HCT116 (cell line): ENCODE measurements at regions not wholly inside any gene's neighbourhood (a gene's known extent, or its start where the extent isn't known, plus 50 kb on each side); places are given as distances from the start of the nearest gene placed in this dataset.

Source experiments
- ATAC-seq: fragments of 200-7000 bp; cut with Tn5 transposase; 2 replicates; pipeline ENCODE4 v1.9.1; 2020; ENCODE audit warnings: mild to moderate bottlenecking, moderate library complexity
- BruUV-seq: library from RNA; stranded (reverse); fragments of 400-500 nt; replicated peaks from 2 replicates; lab custom pipeline; 2021; lab: Mats Ljungman, UMichigan
- CTCF ChIA-PET: fragments of 300-600 bp; sonication (Branson Sonifier 250); formaldehyde crosslinking; loops from one replicate; lab custom pipeline; 2021; ENCODE audit warnings: antibody characterized with exemption; lab: Charles Lee
- POLR2A ChIA-PET: fragments of 300-600, 350-600 bp; sonication (Branson Sonifier 250); formaldehyde crosslinking; loops from one replicate; lab custom pipeline; 2021; ENCODE audit warnings: antibody characterized with exemption; lab: Charles Lee
- RAD21 ChIA-PET, 2 experiments: fragments of 300-600 bp; sonication (Branson Sonifier 250); formaldehyde crosslinking; loops; one replicate each; lab custom pipeline; 2023; ENCODE audit warnings: low total read pairs in 2 of 2; ENCODE audit not compliant: uncharacterized antibody in 2 of 2, unreplicated experiment in 2 of 2, low non-redundant PET in 1 of 2; lab: Charles Lee
- DNase-seq: peaks from one replicate; pipeline ENCODE4 v3.0.0-alpha.2; 2010; ENCODE audit warnings: low read depth, low spot score
- H2AFZ ChIP-seq: fragments of 200-600 bp; shearing (Covaris generic), sonication (generic); 2 replicates; pipeline ENCODE4 v1.6.1; 2017; ENCODE audit warnings: low read depth, mixed run types, mixed read lengths, antibody characterized with exemption, low read length; ENCODE audit not compliant: poor library complexity, severe bottlenecking
- H3K27ac ChIP-seq: 2 replicates; pipeline ENCODE4 v1.5.1; 2012; ENCODE audit warnings: low read depth, low read length
- H3K27me3 ChIP-seq: fragments of 200-600 bp; sonication (generic); 2 replicates; pipeline ENCODE4 v1.6.1; 2016; ENCODE audit warnings: mixed run types, low read length, mixed read lengths; ENCODE audit not compliant: insufficient read depth
- H3K36me3 ChIP-seq, 2 experiments: fragments of 200-500 bp in 1 of 2; fragments of 200-600 bp in 1 of 2; sonication (Bioruptor generic) in 1 of 2; sonication (generic) in 1 of 2; 2 replicates each; pipeline versions ENCODE4 v1.5.1 to v1.6.1; 2014 to 2016; ENCODE audit warnings: low read length in 2 of 2, inconsistent platforms in 1 of 2, mixed read lengths in 1 of 2, mixed run types in 1 of 2; ENCODE audit not compliant: insufficient read depth in 2 of 2, control insufficient read depth in 1 of 2
- H3K4me1 ChIP-seq, 2 experiments: fragments of 200-600 bp in 1 of 2; sonication (generic) in 1 of 2; 2 replicates each; pipeline versions ENCODE4 v1.5.1 to v1.6.1; 2012 to 2017; ENCODE audit warnings: low read length in 2 of 2, inconsistent platforms in 1 of 2, mild to moderate bottlenecking in 1 of 2, mixed read lengths in 1 of 2, mixed run types in 1 of 2, moderate library complexity in 1 of 2; ENCODE audit not compliant: insufficient read depth in 2 of 2, control insufficient read depth in 1 of 2
- H3K4me2 ChIP-seq: fragments of 200-600 bp; sonication (generic); 2 replicates; pipeline ENCODE4 v1.6.1; 2017; ENCODE audit warnings: mixed run types, low read length, mixed read lengths
- H3K4me3 ChIP-seq, 2 experiments: fragments of 200-600 bp in 1 of 2; sonication (generic) in 1 of 2; replicated peaks in 1 of 2; 2 replicates each; pipeline ENCODE4 v1.5.1; 2011 to 2016; ENCODE audit warnings: low read length in 2 of 2, control low read depth in 1 of 2, low read depth in 1 of 2, mild to moderate bottlenecking in 1 of 2, mixed read lengths in 1 of 2, mixed run types in 1 of 2
- H3K79me2 ChIP-seq: fragments of 200-600 bp; sonication (generic); 2 replicates; pipeline ENCODE4 v1.6.1; 2017; ENCODE audit warnings: mild to moderate bottlenecking, mixed run types, low read length, moderate library complexity, mixed read lengths; ENCODE audit not compliant: insufficient read depth
- H3K9ac ChIP-seq: fragments of 200-600 bp; sonication (generic); 2 replicates; pipeline ENCODE4 v1.6.1; 2016; ENCODE audit warnings: low read length, mixed read lengths
- H3K9me2 ChIP-seq: fragments of 200-600 bp; sonication (generic), shearing (Covaris generic); 2 replicates; pipeline ENCODE4 v1.6.1; 2017; ENCODE audit warnings: mixed run types, mild to moderate bottlenecking, moderate library complexity; ENCODE audit not compliant: insufficient read depth
- H3K9me3 ChIP-seq, 2 experiments: fragments of 200-500 bp in 1 of 2; fragments of 200-600 bp in 1 of 2; sonication (Bioruptor generic) in 1 of 2; sonication (generic) in 1 of 2; 2 replicates each; pipeline ENCODE4 v1.6.1; 2014 to 2017; ENCODE audit warnings: low read length in 2 of 2, mixed read lengths in 2 of 2, inconsistent platforms in 1 of 2, low read depth in 1 of 2, mild to moderate bottlenecking in 1 of 2, mixed run types in 1 of 2, moderate library complexity in 1 of 2; ENCODE audit not compliant: control insufficient read depth in 1 of 2, insufficient read depth in 1 of 2
- H4K20me1 ChIP-seq: fragments of 200-600 bp; sonication (generic), shearing (Covaris generic); 2 replicates; pipeline ENCODE4 v1.6.1; 2017; ENCODE audit warnings: mixed run types, mild to moderate bottlenecking, moderate library complexity; ENCODE audit not compliant: insufficient read depth
- ATF3 ChIP-seq: IDR thresholded peaks from 2 replicates; pipeline ENCODE4 v1.6.1; 2012
- CBX3 ChIP-seq: IDR thresholded peaks from 2 replicates; pipeline ENCODE4 v1.6.1; 2012; ENCODE audit warnings: low read depth
- CEBPB ChIP-seq: IDR thresholded peaks from 2 replicates; pipeline ENCODE4 v1.6.1; 2012; ENCODE audit warnings: low read depth
- EGR1 ChIP-seq: IDR thresholded peaks from 2 replicates; pipeline ENCODE4 v1.6.1; 2012; ENCODE audit warnings: low read depth
- ELF1 ChIP-seq: IDR thresholded peaks from 2 replicates; pipeline ENCODE4 v1.6.1; 2012; ENCODE audit warnings: low read depth, borderline replicate concordance
- EZH2 ChIP-seq: fragments of 200-600 bp; sonication (generic); IDR thresholded peaks from 2 replicates; pipeline ENCODE4 v1.6.1; 2017; ENCODE audit warnings: antibody characterized with exemption, mixed run types
- EZH2phosphoT487 ChIP-seq: fragments of 200-600 bp; IDR thresholded peaks from 2 replicates; pipeline ENCODE4 v1.6.1; 2018; ENCODE audit warnings: antibody characterized with exemption, borderline replicate concordance
- JUND ChIP-seq: IDR thresholded peaks from 2 replicates; pipeline ENCODE4 v1.6.1; 2012
- MAX ChIP-seq: IDR thresholded peaks from 2 replicates; pipeline ENCODE4 v1.6.1; 2012
- POLR2AphosphoS5 ChIP-seq: IDR thresholded peaks from 2 replicates; pipeline ENCODE4 v1.6.1; 2011; ENCODE audit warnings: mild to moderate bottlenecking, low read depth, low read length, moderate library complexity
- RAD21 ChIP-seq: IDR thresholded peaks from 2 replicates; pipeline ENCODE4 v1.6.1; 2012; ENCODE audit warnings: low read depth, mild to moderate bottlenecking
- REST ChIP-seq: IDR thresholded peaks from 2 replicates; pipeline ENCODE4 v1.6.1; 2012; ENCODE audit warnings: low read depth
- SIN3A ChIP-seq: IDR thresholded peaks from 2 replicates; pipeline ENCODE4 v1.6.1; 2012; ENCODE audit warnings: low read depth
- SP1 ChIP-seq: IDR thresholded peaks from 2 replicates; pipeline ENCODE4 v1.6.1; 2012; ENCODE audit warnings: low read depth
- TCF7L2 ChIP-seq: IDR thresholded peaks from 2 replicates; pipeline ENCODE4 v1.7.0; 2011; ENCODE audit warnings: borderline replicate concordance, inconsistent platforms; ENCODE audit not compliant: insufficient read depth, insufficient read length; ENCODE audit errors: extremely low read depth
- YY1 ChIP-seq: IDR thresholded peaks from 2 replicates; pipeline ENCODE4 v1.6.1; 2011; ENCODE audit warnings: low read length, low read depth, moderate library complexity, mild to moderate bottlenecking; ENCODE audit not compliant: insufficient replicate concordance; ENCODE audit errors: extremely low read depth
- ZBTB33 ChIP-seq: IDR thresholded peaks from 2 replicates; pipeline ENCODE4 v1.6.1; 2011; ENCODE audit warnings: mild to moderate bottlenecking, low read length, moderate library complexity; ENCODE audit not compliant: insufficient replicate concordance; ENCODE audit errors: extremely low read depth
- ZFX ChIP-seq: fragments of 450-650 bp; IDR thresholded peaks from 2 replicates; pipeline ENCODE4 v1.6.1; 2017
- ZNF274 ChIP-seq: fragments of 200-500 bp; sonication (Bioruptor generic); IDR thresholded peaks from 2 replicates; pipeline ENCODE4 v1.6.1; 2014; ENCODE audit warnings: mild to moderate bottlenecking, low read depth, low read length, inconsistent platforms
- intact Hi-C: fragments of 100-400 bp; cut with micrococcal nuclease; formaldehyde crosslinking; loops from 2 replicates; pipeline ENCODE4 v1.10.0; 2022

GRCh38 chr9:742104-742503 is 99.4 kb upstream of the DMRT1 start:
- Histone ChIP-seq H3K27ac (no peak overlapping the region), H3K27me3 (no peaks in the 10 kb centered on the region), H3K9ac (no peak overlapping the region), H3K9me2 (no peaks in the 10 kb centered on the region), H3K79me2 (no peaks in the 10 kb centered on the region), H3K9me3 (no peaks in the 10 kb centered on the region), H3K4me3 (no peak overlapping the region), H3K4me1 (peaks cover 11 to 16% of the 10 kb centered on the region in 2 experiments), H3K4me2 (no peak overlapping the region), H3K36me3 (peaks cover 3 to 13% of the 10 kb centered on the region in 2 experiments; a peak in 2 of 4 replicates), H4K20me1 (no peaks in the 10 kb centered on the region), H2AFZ (no peak overlapping the region)
- POLR2A ChIA-PET: no interaction called here
- no peak for TF ChIP-seq ZFX
- TF ChIP-seq JUND: no peak
- TF ChIP-seq EGR1: no peak
- TF ChIP-seq REST: no peak
- TF ChIP-seq CBX3: no peak
- TF ChIP-seq ATF3: no peak
- no peak for TF ChIP-seq MAX
- no peak for TF ChIP-seq EZH2phosphoT487
- TF ChIP-seq CEBPB: no peak
- TF ChIP-seq ELF1: no peak
- TF ChIP-seq YY1: no peak
- no peak for TF ChIP-seq POLR2AphosphoS5
- TF ChIP-seq SP1: no peak
- no peak for TF ChIP-seq ZBTB33
- TF ChIP-seq ZNF274: no peak
- TF ChIP-seq TCF7L2: no peak
- no peak for TF ChIP-seq EZH2
- no peak for TF ChIP-seq RAD21
- no peak for TF ChIP-seq SIN3A
- no TSS peak for BruUV-seq
- DNase-seq (no peak), ATAC-seq (no peak)
- RAD21 ChIA-PET: interaction anchor here in 1 of 2 experiments (0.5 kb wide), 1 partner anchor 14 kb away, joined by 3 read pairs; no protein-coding TSS in a partner anchor
- CTCF ChIA-PET: no interaction called here
- intact Hi-C loops: no loop called here
